Uterus (tissue), 2 donors: ENCODE measurements at regions not wholly inside any gene's neighbourhood (a gene's known extent, or its start where the extent isn't known, plus 50 kb on each side); places are given as distances from the start of the nearest gene placed in this dataset.

ENCODE experiments used
- CTCF ChIP-seq, 4 experiments: fragments of 200-600 bp in 2 of 4; fragments of 450-650 bp in 2 of 4; sonication (generic) in 2 of 4; IDR thresholded peaks; one replicate each; pipeline ENCODE4 v1.5.1; 2016 to 2019; ENCODE audit warnings: antibody characterized with exemption in 4 of 4, mild to moderate bottlenecking in 2 of 4, moderate library complexity in 1 of 4
- POLR2A ChIP-seq, 2 donors: fragments of 450-650 bp; IDR thresholded peaks; one replicate each; pipeline ENCODE4 v1.6.1; 2016; ENCODE audit warnings: antibody characterized with exemption in 2 of 2, mild to moderate bottlenecking in 1 of 2, moderate library complexity in 1 of 2

GRCh38 chr16:82506692-82507670 lies 119.8 kb upstream of the CDH13 start:
- no peak for TF ChIP-seq CTCF (IDR thresholded peaks at IDR 0.05)
- no peak for TF ChIP-seq POLR2A (IDR thresholded peaks at IDR 0.05)
